ENCODE measurements at regions not wholly inside any gene's neighbourhood (a gene's known extent, or its start where the extent isn't known, plus 50 kb on each side); places are given as distances from the start of the nearest gene placed in this dataset.

DNA sequence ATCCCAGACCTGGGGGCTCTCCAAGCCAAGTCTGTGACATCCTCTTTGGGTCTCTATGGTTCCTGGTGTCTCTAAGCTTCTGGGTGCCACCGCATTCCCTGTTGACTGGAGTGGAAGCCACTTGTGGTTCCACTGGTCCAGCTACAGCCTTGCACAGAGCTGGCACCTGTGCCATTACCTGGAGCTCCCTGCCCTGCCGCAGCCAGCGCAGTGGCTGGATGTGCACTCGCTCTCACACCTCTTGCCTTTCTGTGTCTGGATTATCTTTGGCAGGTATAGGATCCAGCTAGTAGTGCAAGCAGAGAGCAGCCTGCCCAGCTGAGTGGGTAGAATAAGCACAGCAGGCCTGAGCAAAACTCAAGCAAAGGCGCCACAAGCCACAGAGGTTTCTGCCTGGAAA is 1635.5 kb downstream of the OTOL1 start:
- TF ChIP-seq, protein P1, sequence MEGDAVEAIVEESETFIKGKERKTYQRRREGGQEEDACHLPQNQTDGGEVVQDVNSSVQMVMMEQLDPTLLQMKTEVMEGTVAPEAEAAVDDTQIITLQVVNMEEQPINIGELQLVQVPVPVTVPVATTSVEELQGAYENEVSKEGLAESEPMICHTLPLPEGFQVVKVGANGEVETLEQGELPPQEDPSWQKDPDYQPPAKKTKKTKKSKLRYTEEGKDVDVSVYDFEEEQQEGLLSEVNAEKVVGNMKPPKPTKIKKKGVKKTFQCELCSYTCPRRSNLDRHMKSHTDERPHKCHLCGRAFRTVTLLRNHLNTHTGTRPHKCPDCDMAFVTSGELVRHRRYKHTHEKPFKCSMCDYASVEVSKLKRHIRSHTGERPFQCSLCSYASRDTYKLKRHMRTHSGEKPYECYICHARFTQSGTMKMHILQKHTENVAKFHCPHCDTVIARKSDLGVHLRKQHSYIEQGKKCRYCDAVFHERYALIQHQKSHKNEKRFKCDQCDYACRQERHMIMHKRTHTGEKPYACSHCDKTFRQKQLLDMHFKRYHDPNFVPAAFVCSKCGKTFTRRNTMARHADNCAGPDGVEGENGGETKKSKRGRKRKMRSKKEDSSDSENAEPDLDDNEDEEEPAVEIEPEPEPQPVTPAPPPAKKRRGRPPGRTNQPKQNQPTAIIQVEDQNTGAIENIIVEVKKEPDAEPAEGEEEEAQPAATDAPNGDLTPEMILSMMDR (IDR thresholded peaks at IDR 0.05 in 2 of 3, conservative IDR thresholded peaks at IDR 0.05 in 1 of 3; ENCODE audit: insufficient read depth in 2 of 3, low read depth in 1 of 3, low read length in 3 of 3) = no peak
- TF ChIP-seq, protein P2, sequence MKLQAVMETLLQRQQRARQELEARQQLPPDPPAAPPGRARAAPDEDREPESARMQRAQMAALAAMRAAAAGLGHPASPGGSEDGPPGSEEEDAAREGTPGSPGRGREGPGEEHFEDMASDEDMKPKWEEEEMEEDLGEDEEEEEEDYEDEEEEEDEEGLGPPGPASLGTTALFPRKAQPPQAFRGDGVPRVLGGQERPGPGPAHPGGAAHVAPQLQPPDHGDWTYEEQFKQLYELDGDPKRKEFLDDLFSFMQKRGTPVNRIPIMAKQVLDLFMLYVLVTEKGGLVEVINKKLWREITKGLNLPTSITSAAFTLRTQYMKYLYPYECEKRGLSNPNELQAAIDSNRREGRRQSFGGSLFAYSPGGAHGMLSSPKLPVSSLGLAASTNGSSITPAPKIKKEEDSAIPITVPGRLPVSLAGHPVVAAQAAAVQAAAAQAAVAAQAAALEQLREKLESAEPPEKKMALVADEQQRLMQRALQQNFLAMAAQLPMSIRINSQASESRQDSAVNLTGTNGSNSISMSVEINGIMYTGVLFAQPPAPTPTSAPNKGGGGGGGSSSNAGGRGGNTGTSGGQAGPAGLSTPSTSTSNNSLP (IDR thresholded peaks at IDR 0.05; ENCODE audit: borderline replicate concordance, low read depth, low read length) = no peak
- TF ChIP-seq KHSRP (IDR thresholded peaks at IDR 0.05) = no peak
- no peak for TF ChIP-seq ZNF253 (CRISPR knock-in tag; conservative IDR thresholded peaks at IDR 0.05)
- no peak for TF ChIP-seq SMARCC2 (IDR thresholded peaks at IDR 0.05; ENCODE audit: low read depth)
- no peak for TF ChIP-seq SREBF2 (CRISPR knock-in tag; IDR thresholded peaks at IDR 0.05)
